CD4-positive, alpha-beta T cell treated with Interleukin-15 for 4 hours (primary cell): ENCODE measurements at regions not wholly inside any gene's neighbourhood (a gene's known extent, or its start where the extent isn't known, plus 50 kb on each side); places are given as distances from the start of the nearest gene placed in this dataset.

Experiments
- DNase-seq: peaks from one replicate; pipeline ENCODE4 v3.0.0-alpha.2; 2020; ENCODE audit warnings: low spot score

DNA sequence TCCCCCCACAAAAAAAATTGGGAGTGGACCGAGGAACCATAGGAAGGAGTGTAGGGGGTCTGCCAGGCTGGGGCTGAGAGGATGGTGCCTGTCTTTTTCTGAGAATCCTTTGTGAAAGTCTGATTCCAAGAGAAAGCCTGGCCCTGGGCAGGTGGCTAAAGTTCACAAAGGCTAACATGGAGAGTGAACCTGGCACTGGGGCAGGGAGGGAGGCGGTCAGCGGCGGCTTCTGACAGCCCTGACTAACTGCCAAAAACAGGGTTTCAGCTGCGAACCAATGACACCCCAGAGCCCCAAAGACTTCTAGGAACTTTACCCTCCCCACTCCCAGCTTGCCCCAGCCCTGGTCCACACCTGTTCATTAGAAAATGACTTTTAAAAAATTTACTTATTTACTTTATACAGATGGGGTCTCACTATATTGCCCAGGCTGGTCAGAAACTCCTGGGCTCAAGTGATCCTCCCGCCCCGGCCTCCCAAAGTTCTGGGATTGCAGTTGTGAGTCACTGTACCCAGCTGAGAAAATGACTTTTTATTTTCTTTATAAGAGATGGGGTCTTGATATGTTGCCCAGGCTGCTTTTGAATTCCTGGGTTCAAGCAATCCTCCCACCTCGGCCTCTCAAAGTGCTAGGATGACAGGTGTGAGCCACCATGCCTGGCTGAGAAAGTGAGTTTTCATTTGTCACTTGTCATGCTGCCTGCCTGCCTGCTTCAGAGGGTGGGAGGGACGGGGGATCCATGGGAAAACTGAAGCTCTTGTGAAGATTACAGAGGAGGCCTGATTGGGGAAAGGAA, 61.0 kb upstream of the DUSP5 start:
- no peak for DNase-seq

- DNase-seq = no peak
Measured at GRCh38 chr10:110437351-110437605, 60.4 kb upstream of the DUSP5 start.

DNA sequence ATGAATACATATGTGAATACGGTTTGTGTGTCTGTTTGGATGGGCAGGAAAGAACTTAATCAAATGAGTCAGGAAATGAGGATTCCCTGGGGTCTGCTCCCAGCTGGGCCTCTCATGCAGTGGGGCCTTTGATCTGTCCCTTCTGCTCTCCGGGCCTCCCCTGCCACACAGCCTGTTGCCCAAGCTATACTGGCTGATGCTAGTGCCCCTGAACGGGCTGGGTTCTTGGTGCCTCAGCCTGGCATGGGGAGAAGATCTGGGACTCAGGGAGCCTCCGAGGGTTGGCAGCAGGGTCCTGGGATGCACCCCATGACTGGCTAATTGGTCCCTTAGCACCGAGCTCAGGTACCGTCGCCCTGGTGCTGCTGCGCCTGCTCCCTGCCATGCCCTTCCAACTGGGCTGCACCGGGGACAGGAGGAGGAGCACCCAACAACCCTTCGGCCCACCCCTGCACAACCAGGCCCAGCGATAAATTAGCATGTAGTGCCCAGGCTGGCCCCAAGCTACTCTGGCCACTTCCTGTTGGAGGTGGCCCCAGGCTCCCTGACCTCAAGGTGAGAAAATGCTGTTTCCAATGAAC, 59.9 kb upstream of the DUSP5 start:
- no peak for DNase-seq

DNA sequence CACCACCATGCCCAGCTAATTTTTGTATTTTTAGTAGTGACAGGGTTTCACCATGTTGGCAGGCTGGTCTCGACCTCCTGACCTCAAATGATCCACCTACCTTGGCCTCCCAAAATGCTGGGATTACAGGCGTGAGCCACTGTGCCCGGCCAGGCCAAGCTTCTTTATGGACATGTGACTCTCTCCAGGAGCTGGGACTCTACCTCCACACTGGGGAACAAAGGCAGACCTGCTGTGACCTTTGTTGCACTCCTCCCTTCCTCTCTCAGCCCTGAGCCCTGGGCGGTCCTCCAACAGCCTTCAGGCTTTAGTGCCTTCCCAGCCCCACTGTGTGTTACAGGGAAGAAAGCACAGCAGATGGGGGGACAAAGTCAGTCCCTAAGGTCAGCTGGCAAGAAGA, 55.0 kb upstream of the DUSP5 start:
- no peak for DNase-seq

DNA sequence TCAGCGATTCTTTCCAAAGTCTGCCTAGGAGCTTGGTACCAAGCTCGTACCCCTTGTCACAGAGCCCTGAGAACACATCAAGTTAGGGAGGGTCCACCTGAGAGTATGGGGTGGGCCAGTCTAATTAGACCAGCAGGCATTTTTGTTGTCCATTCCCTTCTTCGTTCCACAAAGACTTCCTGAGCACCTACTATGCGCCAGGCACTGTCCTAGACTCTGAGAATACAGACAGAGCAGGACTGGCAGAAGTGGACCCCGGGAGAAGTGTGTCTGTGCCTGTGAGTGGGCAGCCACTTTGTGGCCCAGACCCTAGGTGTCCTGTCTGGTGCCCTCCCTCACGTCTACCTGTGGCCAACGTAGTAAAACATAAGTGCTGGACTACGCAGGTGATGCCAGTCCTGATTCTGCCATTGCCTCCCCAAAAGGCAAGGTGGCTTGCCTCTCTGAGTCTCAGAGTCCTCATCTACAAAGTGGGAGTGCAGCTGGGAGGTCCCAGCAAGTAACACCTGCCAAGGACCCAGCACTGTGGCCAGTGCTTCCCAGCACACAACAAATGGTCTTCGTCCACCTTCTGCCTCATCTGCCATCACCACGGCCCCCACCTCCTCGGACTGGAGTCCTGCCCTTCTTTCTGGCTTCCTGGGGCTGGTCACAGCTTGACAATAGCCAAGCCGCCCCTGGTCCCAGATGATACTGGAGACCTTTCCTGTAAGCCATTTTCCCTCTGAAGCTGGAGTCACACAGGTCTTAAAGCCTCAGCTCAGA, 54.3 kb upstream of the DUSP5 start:
- no peak for DNase-seq

DNA sequence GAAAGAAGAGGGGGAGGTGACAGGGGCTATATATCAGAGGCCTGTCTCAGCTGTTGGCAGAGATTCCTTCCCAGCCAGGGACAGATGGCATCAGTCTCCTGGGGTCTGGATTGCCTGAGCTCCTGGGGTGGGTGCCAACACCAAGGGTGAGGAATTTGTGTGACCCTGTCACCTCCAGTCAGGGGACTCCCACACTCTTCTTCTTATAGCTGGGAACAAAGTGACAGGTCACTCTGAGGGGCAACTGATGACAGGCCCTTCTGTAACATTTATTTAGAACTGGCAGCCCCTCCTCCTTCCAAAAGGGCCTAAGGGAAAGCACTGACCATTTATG, 53.7 kb upstream of the DUSP5 start:
- no peak for DNase-seq

- no peak for DNase-seq
Measured at GRCh38 chr10:110445871-110446270, 51.8 kb upstream of the DUSP5 start.

DNA sequence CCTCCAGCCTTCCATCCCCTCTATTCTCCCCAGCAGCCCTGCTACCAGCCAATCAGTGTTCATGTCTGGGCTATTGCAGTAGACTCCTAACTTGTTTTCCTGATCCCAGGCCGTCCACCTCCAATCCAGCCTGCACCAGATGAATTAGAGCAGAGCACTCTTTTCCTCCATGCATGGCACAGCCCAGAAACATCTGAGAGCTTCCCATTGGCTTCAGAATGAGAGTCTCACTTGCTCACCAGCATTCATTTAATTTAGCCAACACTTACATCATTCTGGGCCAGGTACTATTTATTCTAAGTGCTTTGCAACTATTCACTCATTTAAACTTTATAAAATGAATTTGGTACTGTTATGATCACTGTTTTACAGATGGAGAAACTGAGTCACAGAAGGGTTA, 51.4 kb upstream of the DUSP5 start:
- DNase-seq = no peak

GRCh38 chr10:110446954-110447608, 50.6 kb upstream of the DUSP5 start:
- DNase-seq = no peak

- DNase-seq = no peak
Measured at GRCh38 chr10:110447886-110448285, 49.8 kb upstream of the DUSP5 start.
